Ishikawa (cell line): ENCODE measurements at regions not wholly inside any gene's neighbourhood (a gene's known extent, or its start where the extent isn't known, plus 50 kb on each side); places are given as distances from the start of the nearest gene placed in this dataset.

Experiments used
- CEBPB ChIP-seq: IDR thresholded peaks from 2 replicates; pipeline ENCODE4 v1.6.1; 2012
- EGR1 ChIP-seq: IDR thresholded peaks from 2 replicates; pipeline ENCODE4 v1.6.1; 2012
- EP300 ChIP-seq: IDR thresholded peaks from 2 replicates; pipeline ENCODE4 v1.6.1; 2012; ENCODE audit warnings: borderline replicate concordance
- FOXM1 ChIP-seq: IDR thresholded peaks from 2 replicates; pipeline ENCODE4 v1.6.1; 2012; ENCODE audit warnings: low read depth, borderline replicate concordance
- NFIC ChIP-seq: IDR thresholded peaks from 2 replicates; pipeline ENCODE4 v1.6.1; 2012
- RAD21 ChIP-seq: IDR thresholded peaks from 2 replicates; pipeline ENCODE4 v1.6.1; 2012; ENCODE audit warnings: low read depth
- TAF1 ChIP-seq: IDR thresholded peaks from 2 replicates; pipeline ENCODE4 v1.6.1; 2012; ENCODE audit warnings: low read depth, mild to moderate bottlenecking
- TCF12 ChIP-seq: IDR thresholded peaks from 2 replicates; pipeline ENCODE4 v1.6.1; 2012; ENCODE audit warnings: low read depth
- TEAD4 ChIP-seq: IDR thresholded peaks from 2 replicates; pipeline ENCODE4 v1.6.1; 2012
- USF1 ChIP-seq: IDR thresholded peaks from 2 replicates; pipeline ENCODE4 v1.6.1; 2012
- YY1 ChIP-seq: IDR thresholded peaks from 2 replicates; pipeline ENCODE4 v1.6.1; 2012; ENCODE audit warnings: low read depth
- ZBTB7A ChIP-seq: IDR thresholded peaks from 2 replicates; pipeline ENCODE4 v1.6.1; 2012; ENCODE audit warnings: low read depth
- TF ChIP-seq, protein P1 (sequence below): IDR thresholded peaks from 2 replicates; pipeline ENCODE4 v1.6.1; 2012
- TF ChIP-seq, protein P2 (sequence below): IDR thresholded peaks from 2 replicates; pipeline ENCODE4 v1.6.1; 2012; ENCODE audit warnings: low read depth, mild to moderate bottlenecking

- TF ChIP-seq NFIC (no peak), CEBPB (no peak), TCF12 (no peak), ZBTB7A (no peak), EP300 (no peak), USF1 (no peak), EGR1 (no peak), YY1 (no peak), RAD21 (no peak)
- TF ChIP-seq, protein P1, sequence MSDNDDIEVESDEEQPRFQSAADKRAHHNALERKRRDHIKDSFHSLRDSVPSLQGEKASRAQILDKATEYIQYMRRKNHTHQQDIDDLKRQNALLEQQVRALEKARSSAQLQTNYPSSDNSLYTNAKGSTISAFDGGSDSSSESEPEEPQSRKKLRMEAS: no peak
- TF ChIP-seq, protein P2, sequence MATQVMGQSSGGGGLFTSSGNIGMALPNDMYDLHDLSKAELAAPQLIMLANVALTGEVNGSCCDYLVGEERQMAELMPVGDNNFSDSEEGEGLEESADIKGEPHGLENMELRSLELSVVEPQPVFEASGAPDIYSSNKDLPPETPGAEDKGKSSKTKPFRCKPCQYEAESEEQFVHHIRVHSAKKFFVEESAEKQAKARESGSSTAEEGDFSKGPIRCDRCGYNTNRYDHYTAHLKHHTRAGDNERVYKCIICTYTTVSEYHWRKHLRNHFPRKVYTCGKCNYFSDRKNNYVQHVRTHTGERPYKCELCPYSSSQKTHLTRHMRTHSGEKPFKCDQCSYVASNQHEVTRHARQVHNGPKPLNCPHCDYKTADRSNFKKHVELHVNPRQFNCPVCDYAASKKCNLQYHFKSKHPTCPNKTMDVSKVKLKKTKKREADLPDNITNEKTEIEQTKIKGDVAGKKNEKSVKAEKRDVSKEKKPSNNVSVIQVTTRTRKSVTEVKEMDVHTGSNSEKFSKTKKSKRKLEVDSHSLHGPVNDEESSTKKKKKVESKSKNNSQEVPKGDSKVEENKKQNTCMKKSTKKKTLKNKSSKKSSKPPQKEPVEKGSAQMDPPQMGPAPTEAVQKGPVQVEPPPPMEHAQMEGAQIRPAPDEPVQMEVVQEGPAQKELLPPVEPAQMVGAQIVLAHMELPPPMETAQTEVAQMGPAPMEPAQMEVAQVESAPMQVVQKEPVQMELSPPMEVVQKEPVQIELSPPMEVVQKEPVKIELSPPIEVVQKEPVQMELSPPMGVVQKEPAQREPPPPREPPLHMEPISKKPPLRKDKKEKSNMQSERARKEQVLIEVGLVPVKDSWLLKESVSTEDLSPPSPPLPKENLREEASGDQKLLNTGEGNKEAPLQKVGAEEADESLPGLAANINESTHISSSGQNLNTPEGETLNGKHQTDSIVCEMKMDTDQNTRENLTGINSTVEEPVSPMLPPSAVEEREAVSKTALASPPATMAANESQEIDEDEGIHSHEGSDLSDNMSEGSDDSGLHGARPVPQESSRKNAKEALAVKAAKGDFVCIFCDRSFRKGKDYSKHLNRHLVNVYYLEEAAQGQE: no peak
These were observed 81.4 kb downstream of the RCN1 start for GRCh38 chr11:32172041-32172847.

DNA sequence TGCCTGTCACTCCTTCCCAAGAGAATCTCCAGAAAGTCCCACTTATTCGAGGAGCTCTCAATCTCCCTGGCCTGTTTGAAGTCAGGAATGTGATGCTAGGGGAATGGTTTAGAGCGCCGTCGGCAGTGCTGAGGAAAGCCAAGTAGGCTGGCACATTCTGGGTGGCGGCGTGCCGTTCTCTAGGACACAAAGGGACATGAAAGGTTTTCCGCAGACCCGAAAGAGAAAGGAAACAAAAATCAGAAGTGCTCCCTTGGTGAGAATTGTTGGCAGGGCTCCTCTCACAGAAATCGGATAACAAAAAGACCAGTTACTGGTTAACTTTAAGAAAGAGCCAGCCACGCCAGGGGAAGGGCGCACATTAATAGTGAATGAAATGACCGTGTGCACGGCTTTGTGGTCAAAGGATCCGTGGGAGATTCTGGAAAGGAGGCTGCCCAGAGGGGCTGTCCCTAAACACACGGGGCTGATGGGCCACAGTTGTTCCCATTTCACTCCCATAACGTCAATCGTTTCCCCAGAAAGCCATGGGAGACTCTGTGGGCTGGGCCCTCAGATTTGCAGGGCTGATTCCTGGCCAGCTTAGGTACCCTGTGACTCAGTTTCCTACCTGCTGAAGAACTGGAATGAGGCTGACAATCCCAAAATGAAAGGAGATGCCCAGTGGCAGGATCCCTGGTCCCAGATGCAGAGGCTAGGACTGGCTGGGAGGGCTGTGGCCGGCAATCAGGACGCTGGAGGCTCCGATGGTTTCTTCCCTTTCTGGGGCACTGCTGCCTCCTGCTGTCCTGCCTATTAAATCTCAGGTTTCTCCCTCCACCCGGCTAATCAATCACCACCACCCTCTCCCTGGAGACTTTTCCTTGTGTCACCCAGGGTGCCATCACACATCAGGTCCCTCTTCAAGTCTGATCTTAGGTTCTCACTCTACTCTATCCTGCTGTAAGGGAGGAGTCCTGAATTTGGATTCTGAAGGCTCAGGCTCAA, 82.3 kb downstream of the RCN1 start:
- TF ChIP-seq TEAD4: no peak
- TF ChIP-seq FOXM1: no peak
- no peak for TF ChIP-seq USF1
- peak; percentile 67 for TF ChIP-seq RAD21

GRCh38 chr11:32173977-32174376, 83.1 kb downstream of the RCN1 start:
- no peak for TF ChIP-seq RAD21
- TF ChIP-seq, protein P2: no peak

DNA sequence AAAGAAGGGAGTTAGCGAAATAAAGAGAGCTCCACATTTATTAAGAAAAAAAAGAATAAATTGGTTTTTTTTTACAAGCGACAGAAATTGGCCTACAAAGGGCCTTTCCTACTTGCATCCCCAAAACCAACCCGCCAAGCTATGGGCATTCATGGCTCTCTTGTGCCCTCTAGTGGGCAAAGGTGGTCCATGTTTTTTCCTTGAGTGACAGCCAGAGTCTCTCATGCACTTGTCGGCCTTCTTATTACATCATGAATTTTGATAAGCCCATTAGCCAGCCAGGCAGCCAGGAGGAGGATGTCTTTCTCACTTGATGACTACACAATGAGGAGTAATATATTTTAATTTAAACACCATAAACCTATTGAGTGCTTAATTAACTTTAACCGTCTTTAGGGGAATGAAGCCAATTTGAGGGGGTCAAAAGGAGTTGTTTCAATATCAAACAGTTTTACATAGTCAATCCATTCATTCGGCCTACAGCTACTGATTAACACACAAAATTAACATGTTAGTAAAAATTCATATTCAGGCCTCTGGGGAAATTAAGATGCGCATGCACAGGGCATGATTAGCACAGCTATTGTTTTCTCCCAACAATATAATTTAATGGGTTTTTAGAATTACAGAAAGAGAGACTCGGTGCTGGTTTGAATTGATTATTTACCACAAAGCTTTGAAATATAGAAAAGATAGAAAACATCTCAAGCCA, 85.5 kb downstream of the RCN1 start:
- TF ChIP-seq NFIC (no peak), RAD21 (peak; percentile 91)

- no peak for TF ChIP-seq TCF12
- TF ChIP-seq YY1: no peak
- no peak for TF ChIP-seq EGR1
- no peak for TF ChIP-seq TAF1
- no peak for TF ChIP-seq ZBTB7A
These were observed 87.8 kb downstream of the RCN1 start for GRCh38 chr11:32178692-32179091.

DNA sequence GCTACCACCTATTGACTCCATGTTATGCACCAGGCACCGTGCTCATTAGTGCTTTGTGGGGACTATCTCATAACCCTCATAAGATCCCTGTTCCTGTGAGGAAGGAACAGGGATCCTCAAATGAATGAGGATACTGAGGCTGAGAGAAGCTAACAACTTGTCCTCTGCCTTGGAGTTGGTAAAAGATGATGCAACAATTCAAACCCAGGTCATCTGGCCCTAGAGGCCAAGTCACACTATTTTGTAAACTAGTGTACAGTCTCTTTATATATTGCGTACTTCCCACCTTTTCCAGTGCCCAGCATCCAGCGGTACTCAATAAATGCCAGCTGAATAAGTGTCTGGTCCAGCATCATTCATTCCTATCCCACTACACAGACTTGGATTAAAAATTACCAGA, 92.6 kb downstream of the RCN1 start:
- TF ChIP-seq RAD21 (no peak), FOXM1 (no peak), NFIC (no peak), CEBPB (no peak)
